ENCODE measurements at regions not wholly inside any gene's neighbourhood (a gene's known extent, or its start where the extent isn't known, plus 50 kb on each side); places are given as distances from the start of the nearest gene placed in this dataset.
"Not testable (repeated sequence)": the region's sequence is repeated elsewhere in the genome, so short reads cannot be mapped to it uniquely, and the experiment has no call there.

GRCh38 chr4:162767083-162767482, 399.6 kb downstream of the NAF1 start:
- no peak for DNase-seq (ENCODE audit: low read depth, low spot score)
- H3K4me3 ChIP-seq (ENCODE audit: low read depth, low read length) = no peak overlapping the region
- no peaks in the 10 kb centered on the region; the same call in 1 of the 2 replicates for H3K9me3 ChIP-seq (ENCODE audit: control insufficient read depth, insufficient read depth, low read length)
- POLR2A ChIA-PET = no interaction called here
- no peak for TF ChIP-seq CTCF (IDR thresholded peaks at IDR 0.05; ENCODE audit: low read depth, low read length)
- CTCF ChIA-PET = no interaction called here
- no peak overlapping the region for H3K27ac ChIP-seq (ENCODE audit: low read depth, low read length)
- H3K27me3 ChIP-seq (ENCODE audit: control insufficient read depth, insufficient read depth, low read length) = no peaks in the 10 kb centered on the region

GRCh38 chr4:162761965-162762364, 404.7 kb downstream of the NAF1 start:
- no peaks in the 10 kb centered on the region; the same call in 1 of the 2 replicates for H3K9me3 ChIP-seq (ENCODE audit: control insufficient read depth, insufficient read depth, low read length)
- no peaks in the 10 kb centered on the region for H3K27me3 ChIP-seq (ENCODE audit: control insufficient read depth, insufficient read depth, low read length)
- CTCF ChIA-PET = interaction anchor here (0.5 kb wide), 1 partner anchor 28 kb away, joined by 4 read pairs; no protein-coding TSS in a partner anchor
- H3K4me3 ChIP-seq (ENCODE audit: low read depth, low read length) = no peak overlapping the region
- H3K27ac ChIP-seq (ENCODE audit: low read depth, low read length) = no peak overlapping the region
- DNase-seq (ENCODE audit: low read depth, low spot score) = no peak
- POLR2A ChIA-PET = no interaction called here
- TF ChIP-seq CTCF (IDR thresholded peaks at IDR 0.05; ENCODE audit: low read depth, low read length) = no peak

GRCh38 chr4:162740228-162740627, 426.5 kb downstream of the NAF1 start:
- CTCF ChIA-PET; H3K27ac ChIP-seq (ENCODE audit: low read depth, low read length); POLR2A ChIA-PET; H3K4me3 ChIP-seq (ENCODE audit: low read depth, low read length); DNase-seq (ENCODE audit: low read depth, low spot score); H3K27me3 ChIP-seq (ENCODE audit: control insufficient read depth, insufficient read depth, low read length): not testable (repeated sequence)
- peaks cover 16% of the 10 kb centered on the region for H3K9me3 ChIP-seq (ENCODE audit: control insufficient read depth, insufficient read depth, low read length)

GRCh38 chr4:162739596-162739995, 427.1 kb downstream of the NAF1 start:
- CTCF ChIA-PET; H3K27ac ChIP-seq (ENCODE audit: low read depth, low read length); DNase-seq (ENCODE audit: low read depth, low spot score); H3K27me3 ChIP-seq (ENCODE audit: control insufficient read depth, insufficient read depth, low read length); H3K4me3 ChIP-seq (ENCODE audit: low read depth, low read length); POLR2A ChIA-PET: not testable (repeated sequence)
- peaks cover 16% of the 10 kb centered on the region for H3K9me3 ChIP-seq (ENCODE audit: control insufficient read depth, insufficient read depth, low read length)

- H3K27me3 ChIP-seq (ENCODE audit: control insufficient read depth, insufficient read depth, low read length) = no peaks in the 10 kb centered on the region
- no peak for DNase-seq (ENCODE audit: low read depth, low spot score)
- ChIA-PET POLR2A (no interaction called here), CTCF (no interaction called here)
- no peak overlapping the region for H3K27ac ChIP-seq (ENCODE audit: low read depth, low read length)
- H3K9me3 ChIP-seq (ENCODE audit: control insufficient read depth, insufficient read depth, low read length) = peaks cover 7% of the 10 kb centered on the region; the same call in 1 of the 2 replicates
- H3K4me3 ChIP-seq (ENCODE audit: low read depth, low read length) = no peak overlapping the region
- no peak for TF ChIP-seq CTCF (IDR thresholded peaks at IDR 0.05; ENCODE audit: low read depth, low read length)
Observed at GRCh38 chr4:162732876-162733275, 433.8 kb downstream of the NAF1 start.

GRCh38 chr4:162727766-162728165, 438.9 kb downstream of the NAF1 start:
- Histone ChIP-seq H3K27ac (ENCODE audit: low read depth, low read length) (no peak overlapping the region), H3K9me3 (ENCODE audit: control insufficient read depth, insufficient read depth, low read length) (peaks cover 9% of the 10 kb centered on the region; the same call in 1 of the 2 replicates), H3K27me3 (ENCODE audit: control insufficient read depth, insufficient read depth, low read length) (no peaks in the 10 kb centered on the region), H3K4me3 (ENCODE audit: low read depth, low read length) (no peak overlapping the region)
- CTCF ChIA-PET = no interaction called here
- POLR2A ChIA-PET = no interaction called here
- no peak for TF ChIP-seq CTCF (IDR thresholded peaks at IDR 0.05; ENCODE audit: low read depth, low read length)
- no peak for DNase-seq (ENCODE audit: low read depth, low spot score)

Measured in AG04450 (cell line).